ENCODE measurements at regions not wholly inside any gene's neighbourhood (a gene's known extent, or its start where the extent isn't known, plus 50 kb on each side); places are given as distances from the start of the nearest gene placed in this dataset.

GRCh38 chr1:238465449-238465848 lies 574.7 kb upstream of the ZP4 start:
- H3K4me3 ChIP-seq = no peak overlapping the region
- TF ChIP-seq POLR2A (IDR thresholded peaks at IDR 0.05) (no peak), EP300 (IDR thresholded peaks at IDR 0.05) (no peak), POLR2AphosphoS5 (IDR thresholded peaks at IDR 0.05) (no peak)
- TF ChIP-seq, protein P1, sequence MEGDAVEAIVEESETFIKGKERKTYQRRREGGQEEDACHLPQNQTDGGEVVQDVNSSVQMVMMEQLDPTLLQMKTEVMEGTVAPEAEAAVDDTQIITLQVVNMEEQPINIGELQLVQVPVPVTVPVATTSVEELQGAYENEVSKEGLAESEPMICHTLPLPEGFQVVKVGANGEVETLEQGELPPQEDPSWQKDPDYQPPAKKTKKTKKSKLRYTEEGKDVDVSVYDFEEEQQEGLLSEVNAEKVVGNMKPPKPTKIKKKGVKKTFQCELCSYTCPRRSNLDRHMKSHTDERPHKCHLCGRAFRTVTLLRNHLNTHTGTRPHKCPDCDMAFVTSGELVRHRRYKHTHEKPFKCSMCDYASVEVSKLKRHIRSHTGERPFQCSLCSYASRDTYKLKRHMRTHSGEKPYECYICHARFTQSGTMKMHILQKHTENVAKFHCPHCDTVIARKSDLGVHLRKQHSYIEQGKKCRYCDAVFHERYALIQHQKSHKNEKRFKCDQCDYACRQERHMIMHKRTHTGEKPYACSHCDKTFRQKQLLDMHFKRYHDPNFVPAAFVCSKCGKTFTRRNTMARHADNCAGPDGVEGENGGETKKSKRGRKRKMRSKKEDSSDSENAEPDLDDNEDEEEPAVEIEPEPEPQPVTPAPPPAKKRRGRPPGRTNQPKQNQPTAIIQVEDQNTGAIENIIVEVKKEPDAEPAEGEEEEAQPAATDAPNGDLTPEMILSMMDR (IDR thresholded peaks at IDR 0.05) = no peak
- H3K9me3 ChIP-seq = no peaks in the 10 kb centered on the region
- H3K36me3 ChIP-seq = no peaks in the 10 kb centered on the region
- ATAC-seq = no peak
- no peak overlapping the region for H3K27ac ChIP-seq
- H3K27me3 ChIP-seq = no peaks in the 10 kb centered on the region
- 22 to 60% methylated on average over 2 to 3 of the region's 3 CpGs for WGBS, 2 donors (ENCODE audit: low coverage in 1 of 2)
- H3K4me1 ChIP-seq = no peaks in the 10 kb centered on the region

DNA sequence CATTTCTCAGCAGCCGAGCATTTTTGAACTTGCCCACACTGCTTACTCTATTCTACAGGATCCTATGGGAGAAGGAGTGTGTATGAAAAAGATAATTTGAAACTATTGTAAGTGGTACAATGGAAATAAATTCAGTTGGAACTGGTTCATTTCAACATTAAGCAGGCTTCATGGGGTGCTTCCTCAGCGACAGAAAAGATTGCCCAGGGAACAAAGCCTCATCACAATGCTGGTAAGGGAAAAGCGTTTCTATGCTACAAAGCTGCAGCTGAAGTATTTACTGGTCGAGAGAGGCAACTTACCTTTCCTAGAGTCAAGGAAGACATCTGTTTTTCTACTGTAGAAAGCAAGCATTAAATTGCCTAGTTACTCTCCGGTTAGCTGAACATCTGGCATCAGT lies 568.2 kb upstream of the ZP4 start:
- WGBS, 2 donors (ENCODE audit: low coverage in 1 of 2) = 72 to 84% methylated on average over 4 to 5 of the region's 5 CpGs
- ATAC-seq = no peak

DNA sequence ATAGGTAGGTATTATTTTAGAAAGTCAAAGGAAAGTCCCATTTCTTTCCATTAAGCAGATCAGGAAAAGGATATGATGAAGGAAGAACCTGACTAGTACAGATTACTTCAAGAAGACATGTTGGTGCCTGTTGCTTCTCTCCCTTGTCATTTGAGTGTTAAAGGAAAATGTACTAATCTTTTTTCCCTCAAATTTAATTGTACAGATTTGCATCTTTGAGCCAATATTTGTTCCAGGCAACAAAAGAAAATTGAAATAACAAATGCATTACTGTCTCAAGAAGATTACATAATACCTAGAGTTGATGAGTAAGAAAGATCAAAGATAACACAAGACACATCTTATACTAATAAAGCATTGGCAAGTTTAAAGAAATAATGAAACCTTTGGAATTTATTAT lies 566.9 kb upstream of the ZP4 start:
- no peak for ATAC-seq
- Histone ChIP-seq H3K4me1 (no peaks in the 10 kb centered on the region), H3K4me3 (no peak overlapping the region), H3K27me3 (no peaks in the 10 kb centered on the region), H3K27ac (no peak overlapping the region), H3K36me3 (no peaks in the 10 kb centered on the region), H3K9me3 (no peaks in the 10 kb centered on the region)
- no peak for TF ChIP-seq POLR2AphosphoS5 (IDR thresholded peaks at IDR 0.05)
- no peak for TF ChIP-seq POLR2A (IDR thresholded peaks at IDR 0.05)
- no peak for TF ChIP-seq EP300 (IDR thresholded peaks at IDR 0.05)
- TF ChIP-seq, protein P1 (IDR thresholded peaks at IDR 0.05) = no peak

More for the DNA sequence above, 568.2 kb upstream of the ZP4 start:
- H3K9me3 ChIP-seq = no peaks in the 10 kb centered on the region
- no peaks in the 10 kb centered on the region for H3K4me1 ChIP-seq
- no peak overlapping the region for H3K4me3 ChIP-seq
- H3K27ac ChIP-seq = no peak overlapping the region
- no peaks in the 10 kb centered on the region for H3K36me3 ChIP-seq
- no peaks in the 10 kb centered on the region for H3K27me3 ChIP-seq
- no peak for TF ChIP-seq POLR2AphosphoS5 (IDR thresholded peaks at IDR 0.05)
- TF ChIP-seq EP300 (IDR thresholded peaks at IDR 0.05) = no peak
- TF ChIP-seq POLR2A (IDR thresholded peaks at IDR 0.05) = no peak
- TF ChIP-seq, protein P1 (IDR thresholded peaks at IDR 0.05) = no peak

DNA sequence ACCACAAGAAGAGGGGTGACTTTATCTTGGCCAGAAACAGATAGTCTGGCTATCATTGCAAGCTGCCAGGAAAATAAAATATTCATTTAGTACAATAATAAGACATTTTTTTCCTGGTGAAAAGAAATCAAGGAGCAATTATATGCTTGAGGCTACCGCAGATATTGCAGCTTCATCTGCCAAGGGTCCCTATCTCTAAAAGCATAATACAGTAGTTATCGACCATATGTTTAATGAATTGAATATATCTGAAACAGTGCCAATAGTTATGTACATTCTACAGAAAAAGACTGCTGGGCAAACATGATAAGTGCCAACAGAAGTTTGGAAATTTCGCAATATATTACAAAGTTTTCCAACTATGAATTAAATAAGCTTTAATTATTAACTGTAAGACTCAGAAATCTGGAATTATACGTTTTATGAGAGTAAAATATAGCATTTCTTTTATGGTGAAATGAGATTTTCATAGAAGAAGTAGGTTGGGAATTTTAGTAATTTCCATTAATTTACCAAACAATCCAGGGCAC lies 561.1 kb upstream of the ZP4 start:
- no peak overlapping the region for H3K27ac ChIP-seq
- H3K4me1 ChIP-seq = no peaks in the 10 kb centered on the region
- H3K36me3 ChIP-seq = no peaks in the 10 kb centered on the region
- no peaks in the 10 kb centered on the region for H3K9me3 ChIP-seq
- WGBS, 2 donors (ENCODE audit: low coverage in 1 of 2) = 76 to 77% methylated on average over 4 of the region's 4 CpGs
- H3K27me3 ChIP-seq = no peaks in the 10 kb centered on the region
- no peak overlapping the region for H3K4me3 ChIP-seq
- TF ChIP-seq POLR2AphosphoS5 (IDR thresholded peaks at IDR 0.05) = no peak
- no peak for TF ChIP-seq EP300 (IDR thresholded peaks at IDR 0.05)
- no peak for ATAC-seq

DNA sequence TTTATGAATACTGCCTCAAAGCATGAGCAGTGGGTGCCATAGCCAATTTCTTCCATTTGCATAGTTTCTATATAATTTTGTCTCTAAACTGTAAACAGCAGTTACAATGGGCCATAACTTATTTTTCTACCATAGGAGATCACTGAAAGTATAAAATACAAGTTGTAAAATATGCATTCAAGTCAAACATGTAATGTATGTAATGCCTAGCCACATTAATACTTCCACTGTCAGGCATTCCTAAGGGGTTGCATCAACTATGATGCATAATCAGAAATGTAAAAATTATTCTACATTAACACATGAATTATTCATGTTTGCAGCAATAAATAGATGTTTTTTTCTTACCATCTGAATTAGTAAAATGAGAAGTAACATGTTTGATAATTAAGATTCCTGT lies 560.3 kb upstream of the ZP4 start:
- TF ChIP-seq EP300 (IDR thresholded peaks at IDR 0.05) (no peak), POLR2A (IDR thresholded peaks at IDR 0.05) (no peak), POLR2AphosphoS5 (IDR thresholded peaks at IDR 0.05) (no peak)
- TF ChIP-seq, protein P1 (IDR thresholded peaks at IDR 0.05) = no peak

More for the DNA sequence above, 560.3 kb upstream of the ZP4 start:
- no peak overlapping the region for H3K4me3 ChIP-seq
- H3K27me3 ChIP-seq = no peaks in the 10 kb centered on the region
- no peak overlapping the region for H3K27ac ChIP-seq
- H3K9me3 ChIP-seq = no peaks in the 10 kb centered on the region
- H3K36me3 ChIP-seq = no peaks in the 10 kb centered on the region
- no peak for ATAC-seq
- H3K4me1 ChIP-seq = no peaks in the 10 kb centered on the region
